Astrocyte of the spinal cord (primary cell): ENCODE measurements at regions not wholly inside any gene's neighbourhood (a gene's known extent, or its start where the extent isn't known, plus 50 kb on each side); places are given as distances from the start of the nearest gene placed in this dataset.

Experiments
- DNase-seq: peaks from one replicate; pipeline ENCODE4 v3.0.0; 2011; ENCODE audit warnings: low read depth, low spot score
- H3K4me3 ChIP-seq: 2 replicates; pipeline ENCODE4 v1.5.1; 2011; ENCODE audit warnings: low read depth, mild to moderate bottlenecking, low read length, moderate library complexity
- CTCF ChIP-seq: IDR thresholded peaks from 2 replicates; pipeline ENCODE4 v1.5.1; 2012; ENCODE audit warnings: low read depth, mild to moderate bottlenecking, low read length, inconsistent platforms
- in situ Hi-C: cut with HindIII; loops from 2 replicates; pipeline ENCODE4 v1.10.0; 2017; ENCODE audit warnings: low sequenced_read_pairs

- H3K4me3 ChIP-seq, result no peak overlapping the region
- in situ Hi-C loops, result no loop called here
- DNase-seq, result no peak
- no peak for TF ChIP-seq CTCF
These were observed 146.3 kb downstream of the TLE3 start for GRCh38 chr15:69951256-69951897.

GRCh38 chr15:69951898-69952555, 145.7 kb downstream of the TLE3 start:
- no peak for TF ChIP-seq CTCF
- H3K4me3 ChIP-seq, result no peak overlapping the region
- no peak for DNase-seq
- in situ Hi-C loops, result no loop called here

GRCh38 chr15:69953051-69953450, 144.7 kb downstream of the TLE3 start:
- no peak overlapping the region for H3K4me3 ChIP-seq
- TF ChIP-seq CTCF, result no peak
- DNase-seq, result no peak
- in situ Hi-C loops, result no loop called here

- in situ Hi-C loops, result no loop called here
- no peak for DNase-seq
- no peak overlapping the region for H3K4me3 ChIP-seq
- no peak for TF ChIP-seq CTCF
These were observed 143.9 kb downstream of the TLE3 start for GRCh38 chr15:69953816-69954215.

GRCh38 chr15:69954666-69955065, 143.1 kb downstream of the TLE3 start:
- TF ChIP-seq CTCF, result no peak
- H3K4me3 ChIP-seq, result no peak overlapping the region
- DNase-seq, result no peak
- in situ Hi-C loops, result no loop called here

GRCh38 chr15:69955240-69955894, 142.3 kb downstream of the TLE3 start:
- no peak for DNase-seq
- no peak for TF ChIP-seq CTCF
- H3K4me3 ChIP-seq, result no peak overlapping the region
- in situ Hi-C loops, result no loop called here
